Osteoblast (primary cell): ENCODE measurements at regions not wholly inside any gene's neighbourhood (a gene's known extent, or its start where the extent isn't known, plus 50 kb on each side); places are given as distances from the start of the nearest gene placed in this dataset.

ENCODE experiments used
- DNase-seq: peaks from one replicate; pipeline ENCODE4 v3.0.0; 2011; ENCODE audit warnings: low spot score, mixed read lengths; ENCODE audit not compliant: insufficient read length; ENCODE audit errors: missing footprints
- H2AFZ ChIP-seq: 2 replicates; pipeline ENCODE4 v1.6.0; 2011; ENCODE audit warnings: mild to moderate bottlenecking, low read length
- H3K27ac ChIP-seq: 2 replicates; pipeline ENCODE4 v1.5.1; 2011; ENCODE audit warnings: mild to moderate bottlenecking, low read depth, low read length, moderate library complexity
- H3K27me3 ChIP-seq: 2 replicates; pipeline ENCODE4 v1.6.0; 2012; ENCODE audit warnings: mild to moderate bottlenecking, control low read depth, inconsistent platforms, low read length, moderate library complexity; ENCODE audit not compliant: insufficient read depth
- H3K36me3 ChIP-seq: 2 replicates; pipeline ENCODE4 v1.5.1; 2011; ENCODE audit warnings: mild to moderate bottlenecking, low read length, control low read depth, moderate library complexity; ENCODE audit not compliant: insufficient read depth
- H3K4me1 ChIP-seq: 2 replicates; pipeline ENCODE4 v1.5.1; 2011; ENCODE audit warnings: mild to moderate bottlenecking, low read length, control low read depth, moderate library complexity; ENCODE audit not compliant: insufficient read depth
- H3K4me2 ChIP-seq: 2 replicates; pipeline ENCODE4 v1.6.0; 2011; ENCODE audit warnings: mild to moderate bottlenecking, low read length; ENCODE audit not compliant: insufficient read depth
- H3K4me3 ChIP-seq: fragments of 200-600 bp; sonication (generic); 3 replicates; pipeline ENCODE4 v1.5.1; 2012; ENCODE audit warnings: mild to moderate bottlenecking, low read length, inconsistent platforms; ENCODE audit not compliant: insufficient read depth
- H3K79me2 ChIP-seq: 2 replicates; pipeline ENCODE4 v1.6.0; 2012; ENCODE audit warnings: mild to moderate bottlenecking, low read length, control low read depth, inconsistent platforms; ENCODE audit not compliant: insufficient read depth
- H3K9me3 ChIP-seq: 2 replicates; pipeline ENCODE4 v1.5.1; 2011; ENCODE audit warnings: low read depth, low read length, control low read depth
- H4K20me1 ChIP-seq: 2 replicates; pipeline ENCODE4 v1.6.0; 2012; ENCODE audit warnings: mild to moderate bottlenecking, low read length, control low read depth; ENCODE audit not compliant: insufficient read depth
- TF ChIP-seq, protein P1 (sequence below): IDR thresholded peaks from 2 replicates; pipeline ENCODE4 v1.5.1; 2011; ENCODE audit warnings: mild to moderate bottlenecking, low read depth, low read length, moderate library complexity; ENCODE audit errors: extremely low read depth

DNA sequence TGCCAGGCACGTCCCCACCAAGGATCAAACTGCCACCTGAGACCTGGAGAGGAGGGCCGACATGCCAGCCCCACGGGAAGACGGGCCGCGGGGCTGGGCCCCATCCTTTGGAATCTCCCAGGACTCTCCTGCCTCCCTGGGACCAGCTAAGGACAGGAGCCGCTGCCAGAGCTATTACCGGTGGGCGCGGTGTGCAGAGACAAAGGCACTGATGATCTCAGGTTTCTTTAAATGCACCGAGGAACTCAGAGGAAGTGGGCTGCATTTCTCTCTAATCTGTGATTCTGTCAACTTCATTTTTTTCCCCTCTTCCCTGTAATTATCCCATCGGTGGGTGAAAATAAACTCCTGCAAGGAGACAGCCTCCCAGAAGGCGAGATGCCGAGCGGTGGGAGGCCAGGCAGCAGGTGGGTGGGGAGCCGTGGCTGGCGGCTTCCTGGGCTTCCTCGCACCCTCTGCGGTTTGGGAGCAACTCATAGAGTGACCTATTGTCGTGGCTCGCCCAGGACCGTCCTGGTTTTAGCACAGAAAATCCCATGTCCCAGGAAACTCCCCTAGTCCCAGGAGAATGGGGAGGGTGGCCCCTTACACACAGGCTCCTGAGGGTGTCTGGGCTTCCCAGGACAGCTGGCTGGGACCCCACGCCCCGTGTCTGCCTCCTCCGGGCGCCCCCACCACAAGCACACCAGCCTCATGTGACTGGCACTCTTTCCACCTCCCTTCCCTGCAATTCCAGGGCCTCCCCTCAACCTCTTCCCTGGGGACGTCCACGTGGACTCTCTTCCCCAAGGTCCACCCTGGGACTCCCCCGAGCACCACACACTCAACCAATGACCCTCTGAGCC is 62.3 kb upstream of the ADRA2C start:
- no peak for DNase-seq
- TF ChIP-seq, protein P1, sequence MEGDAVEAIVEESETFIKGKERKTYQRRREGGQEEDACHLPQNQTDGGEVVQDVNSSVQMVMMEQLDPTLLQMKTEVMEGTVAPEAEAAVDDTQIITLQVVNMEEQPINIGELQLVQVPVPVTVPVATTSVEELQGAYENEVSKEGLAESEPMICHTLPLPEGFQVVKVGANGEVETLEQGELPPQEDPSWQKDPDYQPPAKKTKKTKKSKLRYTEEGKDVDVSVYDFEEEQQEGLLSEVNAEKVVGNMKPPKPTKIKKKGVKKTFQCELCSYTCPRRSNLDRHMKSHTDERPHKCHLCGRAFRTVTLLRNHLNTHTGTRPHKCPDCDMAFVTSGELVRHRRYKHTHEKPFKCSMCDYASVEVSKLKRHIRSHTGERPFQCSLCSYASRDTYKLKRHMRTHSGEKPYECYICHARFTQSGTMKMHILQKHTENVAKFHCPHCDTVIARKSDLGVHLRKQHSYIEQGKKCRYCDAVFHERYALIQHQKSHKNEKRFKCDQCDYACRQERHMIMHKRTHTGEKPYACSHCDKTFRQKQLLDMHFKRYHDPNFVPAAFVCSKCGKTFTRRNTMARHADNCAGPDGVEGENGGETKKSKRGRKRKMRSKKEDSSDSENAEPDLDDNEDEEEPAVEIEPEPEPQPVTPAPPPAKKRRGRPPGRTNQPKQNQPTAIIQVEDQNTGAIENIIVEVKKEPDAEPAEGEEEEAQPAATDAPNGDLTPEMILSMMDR = no peak
- H3K4me2 ChIP-seq = no peak overlapping the region
- H3K9me3 ChIP-seq = no peaks in the 10 kb centered on the region
- peaks cover 41% of the 10 kb centered on the region for H3K27me3 ChIP-seq
- H3K36me3 ChIP-seq = no peaks in the 10 kb centered on the region
- no peaks in the 10 kb centered on the region for H3K79me2 ChIP-seq
- no peaks in the 10 kb centered on the region for H4K20me1 ChIP-seq
- no peak overlapping the region for H3K4me3 ChIP-seq
- H3K27ac ChIP-seq = no peak overlapping the region
- H2AFZ ChIP-seq = no peak overlapping the region
- H3K4me1 ChIP-seq = peaks cover 13% of the 10 kb centered on the region

DNA sequence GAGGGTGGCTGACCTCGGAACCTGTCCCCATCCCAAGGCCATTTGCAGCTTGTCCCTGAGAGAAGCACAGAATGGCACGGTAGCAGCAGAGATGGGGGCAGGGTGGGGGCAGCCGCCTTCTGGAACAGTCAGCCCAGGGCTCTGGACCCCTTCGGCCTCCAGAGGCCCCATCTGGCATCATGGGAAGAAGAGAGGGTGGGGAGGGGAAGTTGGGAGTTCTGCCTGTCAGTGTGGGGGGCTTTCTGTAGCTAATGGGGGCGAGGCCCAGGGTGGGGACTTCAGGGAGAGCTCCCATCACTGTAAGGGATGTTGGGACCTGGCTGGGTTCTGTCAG is 62.9 kb upstream of the ADRA2C start:
- Histone ChIP-seq H4K20me1 (no peaks in the 10 kb centered on the region), H3K9me3 (no peaks in the 10 kb centered on the region), H2AFZ (no peak overlapping the region), H3K27ac (no peak overlapping the region), H3K36me3 (no peaks in the 10 kb centered on the region), H3K79me2 (no peaks in the 10 kb centered on the region), H3K4me3 (no peak overlapping the region), H3K27me3 (peaks cover 41% of the 10 kb centered on the region), H3K4me2 (no peak overlapping the region), H3K4me1 (peaks cover 11% of the 10 kb centered on the region)
- no peak for DNase-seq
- TF ChIP-seq, protein P1 = no peak

DNA sequence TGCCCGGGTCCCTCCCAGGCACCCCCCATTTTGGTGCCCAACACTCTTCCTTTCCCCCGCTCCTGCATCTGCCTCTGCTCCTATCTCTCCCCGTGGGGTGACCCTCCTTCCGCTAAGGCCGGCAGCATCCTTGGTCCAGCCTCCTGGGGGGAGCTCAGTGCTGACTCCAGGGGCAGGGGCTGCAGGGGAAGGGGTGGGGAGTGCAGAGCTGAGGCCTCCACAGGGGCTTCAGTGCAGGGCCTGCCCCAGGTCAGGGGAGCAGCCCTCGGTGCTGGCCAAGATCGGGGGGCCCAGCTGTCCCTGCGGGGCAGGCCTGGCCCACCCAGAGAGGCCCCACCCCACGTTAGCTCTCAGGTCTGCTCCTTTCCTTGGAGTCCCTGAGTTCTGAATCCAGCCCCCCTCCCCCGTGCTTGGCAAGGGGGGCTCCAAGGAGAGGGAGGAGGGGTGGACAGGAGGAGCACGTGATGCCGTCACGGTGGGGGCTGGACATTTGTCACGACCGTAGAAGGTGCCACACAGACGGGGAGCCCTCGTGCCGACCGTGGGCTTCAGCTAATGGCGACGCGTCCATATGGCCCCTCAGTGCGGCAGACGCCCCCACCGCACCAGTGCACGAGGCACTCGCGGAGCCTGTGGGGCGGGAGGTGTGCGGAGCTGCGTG is 63.5 kb upstream of the ADRA2C start:
- Histone ChIP-seq H3K79me2 (no peaks in the 10 kb centered on the region), H3K36me3 (no peaks in the 10 kb centered on the region), H3K4me3 (no peak overlapping the region), H2AFZ (no peak overlapping the region), H3K27me3 (peaks cover 41% of the 10 kb centered on the region), H3K4me2 (no peak overlapping the region), H3K27ac (no peak overlapping the region), H3K9me3 (no peaks in the 10 kb centered on the region), H4K20me1 (no peaks in the 10 kb centered on the region), H3K4me1 (peaks cover 5% of the 10 kb centered on the region)
- TF ChIP-seq, protein P1 = no peak
- no peak for DNase-seq
